Breast epithelium (tissue), 3 donors: ENCODE measurements at regions not wholly inside any gene's neighbourhood (a gene's known extent, or its start where the extent isn't known, plus 50 kb on each side); places are given as distances from the start of the nearest gene placed in this dataset.
"Not testable (repeated sequence)": the region's sequence is repeated elsewhere in the genome, so short reads cannot be mapped to it uniquely, and the experiment has no call there.

Experiments used
- POLR2A ChIP-seq: fragments of 450-650 bp; IDR thresholded peaks from one replicate; pipeline ENCODE4 v1.6.1; 2016; ENCODE audit warnings: antibody characterized with exemption, mild to moderate bottlenecking, moderate library complexity
- TF ChIP-seq, protein P1 (sequence below), 3 donors: fragments of 450-650 bp; IDR thresholded peaks; one replicate each; pipeline ENCODE4 v1.5.1; 2016 to 2017; ENCODE audit warnings: antibody characterized with exemption in 3 of 3, mild to moderate bottlenecking in 3 of 3, moderate library complexity in 3 of 3

GRCh38 chr6:76959177-76959576, 504.1 kb downstream of the HTR1B start:
- TF ChIP-seq POLR2A, result not testable (repeated sequence)
- TF ChIP-seq, protein P1, sequence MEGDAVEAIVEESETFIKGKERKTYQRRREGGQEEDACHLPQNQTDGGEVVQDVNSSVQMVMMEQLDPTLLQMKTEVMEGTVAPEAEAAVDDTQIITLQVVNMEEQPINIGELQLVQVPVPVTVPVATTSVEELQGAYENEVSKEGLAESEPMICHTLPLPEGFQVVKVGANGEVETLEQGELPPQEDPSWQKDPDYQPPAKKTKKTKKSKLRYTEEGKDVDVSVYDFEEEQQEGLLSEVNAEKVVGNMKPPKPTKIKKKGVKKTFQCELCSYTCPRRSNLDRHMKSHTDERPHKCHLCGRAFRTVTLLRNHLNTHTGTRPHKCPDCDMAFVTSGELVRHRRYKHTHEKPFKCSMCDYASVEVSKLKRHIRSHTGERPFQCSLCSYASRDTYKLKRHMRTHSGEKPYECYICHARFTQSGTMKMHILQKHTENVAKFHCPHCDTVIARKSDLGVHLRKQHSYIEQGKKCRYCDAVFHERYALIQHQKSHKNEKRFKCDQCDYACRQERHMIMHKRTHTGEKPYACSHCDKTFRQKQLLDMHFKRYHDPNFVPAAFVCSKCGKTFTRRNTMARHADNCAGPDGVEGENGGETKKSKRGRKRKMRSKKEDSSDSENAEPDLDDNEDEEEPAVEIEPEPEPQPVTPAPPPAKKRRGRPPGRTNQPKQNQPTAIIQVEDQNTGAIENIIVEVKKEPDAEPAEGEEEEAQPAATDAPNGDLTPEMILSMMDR (IDR thresholded peaks at IDR 0.05), result not testable (repeated sequence)
